GM19043 (cell line): ENCODE measurements at regions not wholly inside any gene's neighbourhood (a gene's known extent, or its start where the extent isn't known, plus 50 kb on each side); places are given as distances from the start of the nearest gene placed in this dataset.
"Not testable (repeated sequence)": the region's sequence is repeated elsewhere in the genome, so short reads cannot be mapped to it uniquely, and the experiment has no call there.

Experiments
- ATAC-seq: cut with Tn5 transposase; IDR thresholded peaks from one replicate; pipeline ENCODE4 v1.9.1; 2021; ENCODE audit warnings: low read depth; ENCODE audit not compliant: unreplicated experiment

DNA sequence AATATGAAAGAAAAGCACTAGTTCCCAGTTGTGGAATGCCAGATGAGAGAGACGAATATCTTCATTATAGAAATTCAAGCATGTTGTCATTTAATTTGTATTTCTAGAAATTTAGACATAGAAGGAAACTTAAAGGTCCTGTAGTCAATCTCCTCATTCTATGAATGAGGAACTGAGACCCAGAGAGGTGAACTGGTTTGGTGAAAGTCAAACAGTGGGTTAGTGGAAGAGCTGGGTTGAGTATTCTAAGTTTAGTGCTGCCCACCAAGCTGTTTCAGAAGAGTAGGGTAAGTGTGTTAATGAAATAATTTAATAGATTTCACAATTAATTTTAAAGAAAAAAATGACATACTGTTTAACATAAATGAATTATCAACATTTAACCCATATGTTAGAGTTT lies 655.2 kb downstream of the FAM133A start:
- ATAC-seq = no peak

DNA sequence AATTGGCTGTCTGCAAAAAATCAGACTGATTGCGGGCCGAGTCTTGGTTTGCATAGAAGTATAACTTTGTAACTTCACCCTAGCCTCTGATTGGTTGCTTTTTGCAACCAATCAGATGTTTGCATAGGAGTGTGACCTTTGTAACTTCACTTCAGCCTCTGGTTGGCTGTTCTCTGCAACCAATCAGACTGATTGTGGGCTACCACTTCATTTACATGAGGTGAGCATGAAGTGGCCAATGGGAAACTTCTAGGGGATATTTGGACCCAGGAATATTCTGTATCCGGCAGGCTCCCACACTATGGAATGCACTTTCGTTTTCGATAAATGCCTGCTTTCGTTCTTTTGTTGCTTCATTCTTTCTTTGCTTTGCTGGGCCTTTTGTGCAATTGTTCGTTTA lies 667.7 kb downstream of the FAM133A start:
- not testable (repeated sequence) for ATAC-seq

DNA sequence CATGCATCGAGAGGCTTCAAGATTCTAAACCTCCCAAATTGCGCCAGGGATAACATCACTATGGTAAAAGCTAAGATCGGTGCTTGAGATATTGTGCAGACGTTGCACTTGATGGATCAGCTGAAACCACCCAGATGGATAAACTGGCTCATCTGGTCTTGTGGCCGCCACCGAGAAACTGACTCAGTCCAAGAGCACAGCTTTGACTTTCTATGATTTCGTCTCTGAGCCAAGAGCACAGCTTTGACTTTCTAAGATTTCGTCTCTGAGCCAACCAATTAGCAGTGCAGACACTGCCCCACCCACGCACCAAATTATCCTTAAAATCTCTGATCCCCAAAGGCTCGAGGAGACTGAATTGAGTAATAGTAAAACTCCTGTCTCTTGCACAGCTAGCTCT lies 687.2 kb downstream of the FAM133A start:
- ATAC-seq = no peak

DNA sequence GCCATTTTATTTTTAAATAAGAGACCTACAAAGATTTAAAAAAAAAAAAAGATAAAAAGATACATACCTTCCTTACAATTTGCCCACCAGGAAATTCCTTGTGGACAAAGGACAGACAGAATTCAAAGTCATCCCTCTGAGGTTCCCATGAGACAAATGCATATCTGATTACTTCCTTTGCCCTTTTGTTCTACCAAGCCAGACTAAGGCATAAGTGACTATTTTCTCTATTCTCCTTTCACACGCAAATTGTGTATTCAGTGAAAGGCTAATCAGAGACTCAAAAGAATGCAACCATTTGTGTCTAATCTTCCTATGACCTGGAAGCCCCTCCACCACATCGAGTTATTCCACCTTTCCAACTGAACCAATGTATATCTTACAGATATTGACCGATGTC lies 691.7 kb downstream of the FAM133A start:
- no peak for ATAC-seq

DNA sequence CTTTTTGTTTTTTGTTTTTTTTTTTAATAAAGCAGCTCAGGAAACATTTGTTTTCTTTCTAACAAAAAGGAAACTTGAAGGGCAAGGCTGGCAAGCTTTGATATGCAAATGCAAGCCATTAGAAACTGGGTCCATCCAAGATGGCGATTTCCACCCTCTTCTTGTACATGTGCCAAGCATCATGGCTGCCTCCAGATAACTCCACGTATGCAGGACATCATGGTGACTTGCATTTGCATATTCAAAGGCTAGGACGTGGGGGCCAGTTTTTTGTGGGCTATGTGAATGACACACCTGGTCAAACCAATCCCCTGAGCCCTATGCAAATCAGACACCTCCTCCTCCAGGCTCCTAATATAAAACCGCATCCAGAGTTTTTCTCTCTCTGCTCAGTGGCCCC lies 692.6 kb downstream of the FAM133A start:
- ATAC-seq = no peak

GRCh38 chrX:94389044-94389443 lies 715.0 kb downstream of the FAM133A start:
- ATAC-seq = no peak

GRCh38 chrX:94400488-94400887 lies 726.5 kb downstream of the FAM133A start:
- ATAC-seq = peak; percentile 79

DNA sequence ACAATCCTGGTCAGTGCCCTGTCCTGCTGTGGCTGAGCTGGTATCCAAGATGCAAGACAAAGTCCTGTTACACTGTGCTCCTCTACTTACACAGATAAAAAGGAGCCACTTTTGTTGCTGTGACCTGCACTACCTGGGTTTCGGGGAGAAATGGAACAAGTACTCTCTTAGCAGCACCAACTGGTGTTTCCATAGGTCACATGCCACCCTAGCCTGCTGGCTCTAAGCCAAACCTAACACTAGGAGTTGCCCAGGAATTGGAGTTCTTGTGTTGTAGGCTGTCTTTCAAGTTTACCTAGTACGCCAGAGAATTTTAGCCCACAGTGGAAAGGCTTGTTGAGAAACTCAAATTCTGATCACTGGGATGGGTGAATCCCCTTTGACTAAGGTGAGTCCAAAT lies 727.4 kb downstream of the FAM133A start:
- no peak for ATAC-seq

- ATAC-seq = no peak
Measured at GRCh38 chrX:94414746-94415145, 740.7 kb downstream of the FAM133A start.

DNA sequence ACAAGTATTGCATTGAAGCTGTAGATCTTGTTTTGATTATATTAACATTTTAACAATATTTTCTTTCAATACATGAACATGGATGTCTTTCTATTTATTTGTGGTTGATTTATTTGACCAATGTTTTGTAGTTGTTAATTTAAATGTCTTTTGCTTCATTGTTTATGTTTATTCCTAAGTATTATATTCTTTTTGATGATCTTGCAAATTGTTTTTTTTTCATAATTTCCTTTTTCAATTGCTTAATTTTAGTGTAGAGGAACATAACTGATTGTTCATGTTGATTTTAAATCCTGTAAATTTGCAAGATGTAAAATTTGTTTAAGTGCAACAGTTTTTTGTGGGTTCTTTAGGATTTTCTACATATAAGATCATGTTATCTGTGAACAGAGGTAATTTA lies 744.1 kb downstream of the FAM133A start:
- ATAC-seq = no peak

GRCh38 chrX:94424456-94424855 lies 750.5 kb downstream of the FAM133A start:
- no peak for ATAC-seq

DNA sequence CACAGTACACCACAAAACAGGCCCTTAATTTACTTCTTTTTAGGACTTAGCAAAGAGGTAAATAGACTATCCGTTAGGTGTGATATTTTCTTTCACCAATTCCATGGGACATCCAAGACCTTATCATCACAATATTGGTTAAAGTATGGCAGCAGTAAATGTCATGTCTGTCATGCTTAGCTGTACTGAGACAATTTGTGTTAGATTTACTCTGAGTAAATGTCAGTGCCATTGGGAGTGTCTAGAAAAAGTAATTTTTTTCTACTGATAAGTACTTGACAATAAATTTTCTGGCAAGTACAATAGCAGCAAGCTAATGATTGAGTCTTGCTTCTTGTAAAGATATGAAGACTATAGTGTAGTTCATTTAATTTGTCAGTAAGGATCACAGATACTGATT lies 756.1 kb downstream of the FAM133A start:
- no peak for ATAC-seq

DNA sequence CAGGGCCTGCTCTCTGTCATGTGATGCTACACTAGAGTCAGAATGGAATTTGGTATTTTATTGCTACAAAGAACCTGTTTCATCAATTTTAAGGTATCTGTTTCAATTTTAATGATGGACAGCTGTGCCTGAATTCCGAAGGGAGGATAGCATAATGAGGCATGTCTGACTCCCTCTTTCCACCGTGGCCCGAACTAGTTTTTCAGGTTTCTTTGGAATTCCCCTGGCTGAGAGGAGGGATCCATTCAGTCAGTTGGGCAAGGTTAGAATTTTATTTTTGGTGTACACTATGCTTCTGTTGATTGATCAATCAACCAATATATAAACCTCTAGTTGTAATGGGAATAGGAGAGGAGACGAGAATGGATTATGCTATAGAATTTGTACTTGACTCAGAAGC lies 761.8 kb downstream of the FAM133A start:
- ATAC-seq = no peak

DNA sequence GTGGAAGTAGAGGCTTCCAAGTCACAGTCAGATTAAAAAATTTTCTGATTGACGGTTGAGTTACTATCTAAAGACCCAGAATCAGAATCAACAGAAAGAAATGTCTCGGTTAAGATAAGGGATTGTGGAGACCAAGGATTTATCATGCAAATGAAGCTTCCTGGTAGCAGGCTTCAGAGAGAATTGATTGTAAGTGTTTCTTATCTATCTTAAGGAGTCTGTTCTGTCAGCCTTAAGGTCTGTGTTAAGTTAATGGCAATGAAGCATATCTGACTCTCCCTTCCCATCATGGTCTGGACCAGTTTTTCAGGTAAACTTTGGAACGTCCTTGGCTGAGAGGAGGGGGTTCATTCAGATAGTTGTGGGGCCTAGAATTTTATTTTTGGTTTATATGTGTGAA lies 780.2 kb downstream of the FAM133A start:
- ATAC-seq = no peak

- ATAC-seq = no peak
Measured at GRCh38 chrX:94454606-94455005, 780.6 kb downstream of the FAM133A start.

DNA sequence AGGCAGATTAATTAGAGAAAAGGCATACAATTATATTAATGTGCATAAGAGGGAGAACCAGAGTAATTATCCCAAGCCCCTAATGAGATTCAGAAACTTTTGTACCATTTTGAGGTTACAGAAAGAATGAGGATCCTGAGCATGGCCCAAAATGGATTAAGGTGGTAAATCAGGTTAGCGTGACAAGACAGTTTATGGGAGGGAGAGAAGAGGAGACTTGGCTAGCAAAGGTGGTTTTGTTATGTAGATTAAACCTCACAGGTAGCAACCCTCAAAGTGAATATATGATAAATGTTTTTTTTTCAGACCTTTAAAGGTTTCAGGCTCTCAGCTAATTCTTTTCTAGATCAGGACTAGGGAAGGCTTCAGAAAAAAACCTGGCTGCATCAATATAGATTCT lies 781.8 kb downstream of the FAM133A start:
- ATAC-seq = no peak

DNA sequence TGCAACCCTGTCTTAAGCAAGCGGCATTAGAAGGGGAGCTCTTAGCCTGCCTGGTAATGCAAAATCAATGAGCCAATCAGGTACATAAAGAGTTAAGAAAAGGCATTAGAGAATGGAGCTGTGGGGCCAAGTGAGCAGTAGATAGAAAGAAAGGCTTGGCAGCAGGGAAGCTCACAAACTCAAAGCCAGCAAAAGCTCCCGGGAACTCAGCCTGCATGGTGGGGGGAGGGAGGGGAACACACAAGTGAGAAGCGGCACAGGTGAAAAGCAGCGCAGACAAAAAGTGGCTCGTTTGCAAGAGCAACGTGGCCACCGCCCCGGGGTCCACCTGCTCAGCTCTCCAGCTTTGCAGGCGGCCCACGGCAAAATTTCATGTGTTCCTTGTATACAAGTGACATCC lies 818.5 kb downstream of the FAM133A start:
- no peak for ATAC-seq

DNA sequence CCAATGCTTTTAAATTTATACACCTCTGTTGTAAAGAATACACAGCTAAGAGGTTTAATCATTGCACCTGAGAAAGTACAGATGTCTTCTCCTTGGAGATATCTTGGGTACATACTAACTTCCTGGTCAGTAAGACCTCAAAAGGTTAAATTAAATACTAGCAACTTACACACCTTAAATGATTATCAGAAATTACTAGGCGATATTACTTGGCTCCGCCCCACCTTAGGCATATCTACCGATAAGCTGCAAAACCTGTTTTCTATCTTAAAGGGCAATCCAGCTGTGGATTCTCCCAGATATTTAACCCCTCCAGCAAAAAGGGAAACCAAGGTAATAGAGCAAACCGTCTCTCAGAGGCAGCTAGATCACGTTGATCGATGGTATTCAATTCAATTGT lies 819.4 kb downstream of the FAM133A start:
- no peak for ATAC-seq

DNA sequence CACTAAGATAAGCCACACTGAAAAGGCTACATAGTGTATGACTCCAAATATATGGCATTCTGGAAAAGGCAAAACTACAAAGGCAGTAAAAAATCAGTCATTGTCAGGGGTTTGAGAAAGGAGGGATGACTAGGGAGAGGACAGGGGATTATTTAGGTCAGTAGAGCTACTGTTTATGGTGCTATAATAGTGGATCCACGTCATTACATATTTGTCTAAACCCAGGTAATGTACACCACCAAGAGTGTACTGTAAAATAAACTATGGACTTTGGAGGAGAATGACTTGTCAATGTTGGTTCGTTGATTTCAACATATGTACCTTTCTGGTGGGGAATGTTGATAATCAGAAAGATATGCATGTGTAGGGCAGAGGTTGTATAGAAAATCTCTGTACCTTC lies 837.6 kb downstream of the FAM133A start:
- no peak for ATAC-seq

DNA sequence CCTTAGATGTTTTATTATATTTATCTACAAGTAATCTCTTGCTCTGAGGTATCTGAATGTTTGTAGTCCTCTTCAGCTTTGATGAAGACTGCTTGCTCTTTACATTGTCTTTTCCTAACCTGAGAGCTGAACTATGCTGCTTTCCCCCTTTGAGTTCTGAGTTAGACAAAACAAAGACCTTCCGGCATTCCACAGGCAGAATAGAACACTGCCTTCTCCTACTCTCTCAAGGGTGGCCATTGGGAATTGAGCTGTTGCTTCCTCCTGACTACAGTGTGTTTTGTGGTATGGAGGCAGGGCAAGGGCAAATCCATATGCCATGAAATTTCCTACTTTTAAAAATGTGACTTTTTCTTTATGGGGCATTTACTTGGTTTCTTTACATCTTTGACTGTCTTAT lies 841.0 kb downstream of the FAM133A start:
- no peak for ATAC-seq

DNA sequence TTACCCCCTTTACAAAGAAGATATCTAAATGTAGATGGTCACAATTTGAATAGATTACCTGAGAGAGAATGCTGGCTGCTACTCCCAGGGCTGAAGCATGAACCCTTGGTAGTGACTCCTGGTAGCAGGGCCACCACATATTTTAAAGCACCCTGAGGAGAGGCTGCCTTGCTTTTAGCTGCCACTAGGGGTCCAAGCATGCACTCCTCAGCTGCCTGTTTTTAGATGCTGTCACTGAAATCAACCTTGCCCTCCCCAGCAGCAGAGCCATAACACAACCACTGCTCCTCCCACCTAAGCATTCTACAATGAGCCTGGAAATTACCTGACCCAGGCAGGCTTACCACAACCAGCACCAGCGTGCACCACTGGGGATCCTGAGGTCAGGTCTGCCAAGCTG lies 850.9 kb downstream of the FAM133A start:
- ATAC-seq = no peak

DNA sequence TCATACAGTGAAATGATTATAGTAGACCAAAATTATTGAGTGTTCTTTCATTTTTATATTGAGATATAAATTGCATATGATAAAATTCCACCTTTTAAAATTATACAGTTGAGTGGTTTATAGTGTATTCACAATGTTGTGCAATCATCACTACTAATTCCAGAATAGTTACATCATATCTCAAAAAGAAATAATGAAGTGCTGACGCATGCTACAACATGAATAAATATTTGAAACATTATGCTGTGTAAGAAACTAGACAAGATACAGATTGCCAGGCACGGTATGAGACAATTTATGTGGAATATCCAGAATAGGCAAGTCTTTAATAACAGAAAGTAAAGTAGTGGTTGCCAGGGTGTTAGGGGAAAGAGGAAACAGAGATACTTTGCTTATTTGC lies 871.7 kb downstream of the FAM133A start:
- ATAC-seq = no peak

GRCh38 chrX:94551831-94552230 lies 877.8 kb downstream of the FAM133A start:
- no peak for ATAC-seq

- no peak for ATAC-seq
Measured at GRCh38 chrX:94560930-94561329, 886.9 kb downstream of the FAM133A start.
